H9 (cell line): ENCODE measurements at regions not wholly inside any gene's neighbourhood (a gene's known extent, or its start where the extent isn't known, plus 50 kb on each side); places are given as distances from the start of the nearest gene placed in this dataset.
A peak's percentile ranks its signal among the peaks of the same experiment; 100 is the strongest.

Experiments
- DNase-seq: peaks from one replicate; pipeline ENCODE4 v3.0.0-alpha.2; 2017
- H2AFZ ChIP-seq: one replicate; pipeline ENCODE4 v1.6.1; 2013; ENCODE audit warnings: mild to moderate bottlenecking, low read length, control low read depth, moderate library complexity
- H2AK5ac ChIP-seq: 2 replicates; pipeline ENCODE4 v1.6.1; 2013; ENCODE audit warnings: low read length, control low read depth, mixed read lengths; ENCODE audit not compliant: insufficient read length
- H2BK120ac ChIP-seq: one replicate; pipeline ENCODE4 v1.6.1; 2013; ENCODE audit warnings: low read depth, mild to moderate bottlenecking, low read length, control low read depth, inconsistent platforms; ENCODE audit not compliant: poor library complexity, severe bottlenecking
- H2BK12ac ChIP-seq: 2 replicates; pipeline ENCODE4 v1.6.1; 2013; ENCODE audit warnings: low read length, control low read depth, mixed read lengths, low read depth; ENCODE audit not compliant: insufficient read length
- H2BK15ac ChIP-seq: 2 replicates; pipeline ENCODE4 v1.6.1; 2013; ENCODE audit warnings: low read depth, low read length, control low read depth
- H2BK20ac ChIP-seq: one replicate; pipeline ENCODE4 v1.6.1; 2013; ENCODE audit warnings: low read depth, mild to moderate bottlenecking, low read length, control low read depth, inconsistent platforms; ENCODE audit not compliant: poor library complexity, severe bottlenecking
- H2BK5ac ChIP-seq: 2 replicates; pipeline ENCODE4 v1.6.1; 2013; ENCODE audit warnings: low read length, control low read depth, mixed read lengths; ENCODE audit not compliant: insufficient read length
- H3K14ac ChIP-seq: 2 replicates; pipeline ENCODE4 v1.6.1; 2013; ENCODE audit warnings: low read length, control low read depth; ENCODE audit not compliant: insufficient read depth
- H3K18ac ChIP-seq: 2 replicates; pipeline ENCODE4 v1.6.1; 2013; ENCODE audit warnings: low read depth, mild to moderate bottlenecking, mixed read lengths, low read length, control low read depth; ENCODE audit not compliant: insufficient read length
- H3K23ac ChIP-seq: 2 replicates; pipeline ENCODE4 v1.6.1; 2013; ENCODE audit warnings: low read length, control low read depth, mixed read lengths, low read depth; ENCODE audit not compliant: insufficient read length
- H3K23me2 ChIP-seq: 2 replicates; pipeline ENCODE4 v1.6.1; 2013; ENCODE audit warnings: low read depth, mild to moderate bottlenecking, mixed read lengths, low read length, control low read depth; ENCODE audit not compliant: insufficient read length, poor library complexity, severe bottlenecking
- H3K27ac ChIP-seq: 2 replicates; pipeline ENCODE4 v1.5.1; 2013; ENCODE audit warnings: low read length, control low read depth, mixed read lengths, low read depth; ENCODE audit not compliant: insufficient read length
- H3K27me3 ChIP-seq: 2 replicates; pipeline ENCODE4 v1.6.1; 2013; ENCODE audit warnings: low read length, control low read depth, inconsistent platforms; ENCODE audit not compliant: insufficient read depth
- H3K4ac ChIP-seq: 2 replicates; pipeline ENCODE4 v1.6.1; 2013; ENCODE audit warnings: low read depth, mild to moderate bottlenecking, control low read depth, inconsistent platforms, low read length, moderate library complexity
- H3K4me1 ChIP-seq: 2 replicates; pipeline ENCODE4 v1.6.1; 2013; ENCODE audit warnings: low read length, control low read depth, inconsistent platforms; ENCODE audit not compliant: insufficient read depth
- H3K4me2 ChIP-seq: 2 replicates; pipeline ENCODE4 v1.6.1; 2013; ENCODE audit warnings: low read length, control low read depth, mixed read lengths; ENCODE audit not compliant: insufficient read length, insufficient read depth
- H3K56ac ChIP-seq: 2 replicates; pipeline ENCODE4 v1.6.1; 2013; ENCODE audit warnings: low read depth, mild to moderate bottlenecking, mixed read lengths, low read length, control low read depth; ENCODE audit not compliant: insufficient read length
- H3K79me1 ChIP-seq: 2 replicates; pipeline ENCODE4 v1.6.1; 2013; ENCODE audit warnings: low read depth, mild to moderate bottlenecking, moderate library complexity, low read length, control low read depth, inconsistent platforms; ENCODE audit not compliant: insufficient read depth, poor library complexity, severe bottlenecking
- H3K79me2 ChIP-seq: 2 replicates; pipeline ENCODE4 v1.6.1; 2013; ENCODE audit warnings: low read length, control low read depth, inconsistent platforms; ENCODE audit not compliant: insufficient read depth
- H3K9ac ChIP-seq: 2 replicates; pipeline ENCODE4 v1.6.1; 2013; ENCODE audit warnings: low read length, control low read depth, mixed read lengths; ENCODE audit not compliant: insufficient read length; ENCODE audit errors: extremely low read depth
- H3K9me3 ChIP-seq: one replicate; pipeline ENCODE4 v1.6.1; 2013; ENCODE audit warnings: low read depth, low read length, inconsistent platforms; ENCODE audit not compliant: control insufficient read depth
- H3T11ph ChIP-seq: one replicate; pipeline ENCODE4 v1.6.1; 2013; ENCODE audit warnings: mild to moderate bottlenecking, low read length, control low read depth, inconsistent platforms
- H4K20me1 ChIP-seq: one replicate; pipeline ENCODE4 v1.6.1; 2013; ENCODE audit not compliant: control insufficient read depth, insufficient read length, insufficient read depth
- H4K5ac ChIP-seq: 2 replicates; pipeline ENCODE4 v1.6.1; 2013; ENCODE audit warnings: low read depth, mild to moderate bottlenecking, mixed read lengths, low read length, control low read depth; ENCODE audit not compliant: insufficient read length
- H4K8ac ChIP-seq: replicated peaks from 2 replicates; pipeline ENCODE4 v1.6.1; 2013; ENCODE audit warnings: low read length, control low read depth, mixed read lengths, low read depth; ENCODE audit not compliant: insufficient read length
- H4K91ac ChIP-seq: 2 replicates; pipeline ENCODE4 v1.6.1; 2013; ENCODE audit warnings: low read depth, mild to moderate bottlenecking, moderate library complexity, mixed read lengths, low read length, control low read depth; ENCODE audit not compliant: insufficient read length
- H3K27ac Mint-ChIP-seq, 3 experiments: 2 replicates in 2 of 3; 3 replicates in 1 of 3; pipeline ENCODE4 v1.8.0; 2020 to 2021; ENCODE audit warnings: mixed read lengths in 3 of 3, mild to moderate bottlenecking in 1 of 3, moderate library complexity in 1 of 3
- H3K27me3 Mint-ChIP-seq: 2 replicates; pipeline ENCODE4 v1.8.0; 2021; ENCODE audit warnings: low read depth, mild to moderate bottlenecking, moderate library complexity, mixed read lengths
- H3K36me3 Mint-ChIP-seq, 3 experiments: 2 replicates in 2 of 3; 3 replicates in 1 of 3; pipeline ENCODE4 v1.8.0; 2020 to 2021; ENCODE audit warnings: low read depth in 3 of 3, mixed read lengths in 3 of 3; ENCODE audit not compliant: insufficient read depth in 1 of 3
- H3K4me1 Mint-ChIP-seq, 2 experiments: 2 replicates each; pipeline ENCODE4 v1.8.0; 2020; ENCODE audit warnings: mixed read lengths in 2 of 2
- H3K4me3 Mint-ChIP-seq, 2 experiments: 2 replicates in 1 of 2; 3 replicates in 1 of 2; pipeline ENCODE4 v1.8.0; 2020 to 2021; ENCODE audit warnings: mild to moderate bottlenecking in 2 of 2, mixed read lengths in 2 of 2, moderate library complexity in 1 of 2
- H3K9me3 Mint-ChIP-seq, 2 experiments: 2 replicates in 1 of 2; 3 replicates in 1 of 2; pipeline ENCODE4 v1.8.0; 2020; ENCODE audit warnings: mild to moderate bottlenecking in 2 of 2, mixed read lengths in 2 of 2, moderate library complexity in 1 of 2
- CTCF ChIP-seq: fragments of 200-600 bp; sonication (generic); conservative IDR thresholded peaks from 3 replicates; pipeline ENCODE4 v1.8.0; 2021; ENCODE audit warnings: antibody characterized with exemption, mild to moderate bottlenecking
- whole genome bisulfite sequencing: extraction: QIAGEN DNeasy Blood & Tissue Kit; methylation state at CpG from one replicate; pipeline ENCODE4 v1.1.7; 2013; ENCODE audit warnings: missing lambda C conversion rate, low lambda C conversion rate, mixed read lengths; ENCODE audit not compliant: insufficient read length; ENCODE audit errors: extremely low coverage; 5-methylcytosine and 5-hydroxymethylcytosine counted together

- Histone ChIP-seq H2BK20ac (no peak overlapping the region), H2BK5ac (no peak overlapping the region), H3K14ac (no peak overlapping the region), H3K23ac (no peak overlapping the region), H3K4ac (no peak overlapping the region), H2BK120ac (no peak overlapping the region), H3T11ph (no peak overlapping the region), H3K27me3 (no peaks in the 10 kb centered on the region), H3K4me2 (no peak overlapping the region), H2BK12ac (no peak overlapping the region), H4K5ac (no peak overlapping the region), H2BK15ac (no peak overlapping the region), H4K91ac (no peak overlapping the region), H2AK5ac (no peak overlapping the region), H3K79me1 (no peaks in the 10 kb centered on the region), H3K79me2 (no peaks in the 10 kb centered on the region), H3K27ac (no peak overlapping the region), H3K18ac (no peak overlapping the region), H3K56ac (no peak overlapping the region), H3K9me3 (no peaks in the 10 kb centered on the region), H3K9ac (no peak overlapping the region), H4K8ac (no peak overlapping the region), H3K23me2 (no peaks in the 10 kb centered on the region), H3K4me1 (no peaks in the 10 kb centered on the region), H4K20me1 (no peaks in the 10 kb centered on the region), H2AFZ (no peak overlapping the region)
- Mint-ChIP-seq H3K27ac (peak overlapping the region in 2 of 3 experiments; percentile 66 to 82; a peak in 4 of 7 replicates), H3K27me3 (no peaks in the 10 kb centered on the region), H3K4me1 (peaks cover 12 to 13% of the 10 kb centered on the region in 2 experiments), H3K4me3 (no peak overlapping the region), H3K36me3 (no peaks in the 10 kb centered on the region), H3K9me3 (no peaks in the 10 kb centered on the region)
- DNase-seq, result no peak
- WGBS, result no CpG with 5 or more reads among the region's 5 CpGs
- no peak for TF ChIP-seq CTCF
These were observed 88.2 kb downstream of the TMX1 start for GRCh38 chr14:51328064-51328771.
